IMR-90 (cell line): ENCODE measurements at regions not wholly inside any gene's neighbourhood (a gene's known extent, or its start where the extent isn't known, plus 50 kb on each side); places are given as distances from the start of the nearest gene placed in this dataset.

Experiments used
- ATAC-seq: fragments of 200-7000 bp; cut with Tn5 transposase; 2 replicates; pipeline ENCODE4 v1.9.1; 2020; ENCODE audit warnings: low read depth, mild to moderate bottlenecking, moderate library complexity
- BruUV-seq: library from RNA; stranded (reverse); fragments of 400-500 nt; replicated peaks from 2 replicates; lab custom pipeline; 2021; lab: Mats Ljungman, UMichigan
- CTCF ChIA-PET: fragments of 300-600 bp; formaldehyde crosslinking; extraction: SDS; loops from one replicate; lab custom pipeline; 2021; ENCODE audit warnings: antibody characterized with exemption; lab: Yijun Ruan, JAX
- POLR2A ChIA-PET: fragments of 300-600 bp; sonication (Branson Sonifier 250); formaldehyde crosslinking; loops from one replicate; lab custom pipeline; 2022; ENCODE audit warnings: antibody characterized with exemption; ENCODE audit not compliant: unreplicated experiment; lab: Charles Lee
- DNase-seq: peaks from one replicate; pipeline ENCODE4 v3.0.0; 2013
- H2AFZ ChIP-seq: replicated peaks from 2 replicates; pipeline ENCODE3; 2013; ENCODE audit warnings: low read length, mild to moderate bottlenecking; ENCODE audit not compliant: poor library complexity
- H2AK5ac ChIP-seq: 2 replicates; pipeline ENCODE4 v1.6.1; 2013; ENCODE audit warnings: low read depth, low read length, inconsistent platforms
- H2AK9ac ChIP-seq: replicated peaks from 2 replicates; pipeline ENCODE3; 2013; ENCODE audit warnings: mild to moderate bottlenecking, low read depth, low read length, moderate library complexity; ENCODE audit not compliant: poor library complexity
- H2BK120ac ChIP-seq: 2 replicates; pipeline ENCODE4 v1.6.1; 2013; ENCODE audit warnings: low read depth, low read length, inconsistent platforms
- H2BK15ac ChIP-seq: 3 replicates; pipeline ENCODE4 v1.6.1; 2013; ENCODE audit warnings: low read depth, low read length, inconsistent platforms
- H2BK20ac ChIP-seq: 2 replicates; pipeline ENCODE4 v1.6.1; 2013; ENCODE audit warnings: low read depth, mild to moderate bottlenecking, inconsistent platforms, low read length, moderate library complexity
- H2BK5ac ChIP-seq: 2 replicates; pipeline ENCODE4 v1.6.1; 2013; ENCODE audit warnings: mild to moderate bottlenecking, low read depth, low read length, inconsistent platforms; ENCODE audit not compliant: poor library complexity, severe bottlenecking
- H3K14ac ChIP-seq: replicated peaks from 2 replicates; pipeline ENCODE4 v1.6.1; 2013; ENCODE audit warnings: low read depth, low read length, inconsistent platforms
- H3K18ac ChIP-seq: 2 replicates; pipeline ENCODE4 v1.6.1; 2013; ENCODE audit warnings: low read depth, low read length, control low read depth
- H3K23ac ChIP-seq: 2 replicates; pipeline ENCODE4 v1.6.1; 2013; ENCODE audit warnings: low read depth, low read length, inconsistent platforms
- H3K27ac ChIP-seq: 2 replicates; pipeline ENCODE4 v1.5.1; 2013; ENCODE audit warnings: mild to moderate bottlenecking, control low read depth, low read length; ENCODE audit not compliant: insufficient read depth
- H3K27me3 ChIP-seq: 2 replicates; pipeline ENCODE4 v1.6.1; 2013; ENCODE audit warnings: low read length; ENCODE audit not compliant: control insufficient read depth, insufficient read depth
- H3K36me3 ChIP-seq: 2 replicates; pipeline ENCODE4 v1.6.1; 2013; ENCODE audit warnings: low read length, mixed read lengths; ENCODE audit not compliant: control insufficient read depth, insufficient read depth
- H3K4ac ChIP-seq: 2 replicates; pipeline ENCODE4 v1.6.1; 2013; ENCODE audit warnings: low read depth, low read length, inconsistent platforms
- H3K4me1 ChIP-seq: 2 replicates; pipeline ENCODE4 v1.6.1; 2013; ENCODE audit warnings: low read length, mixed read lengths; ENCODE audit not compliant: control insufficient read depth, insufficient read depth
- H3K4me2 ChIP-seq: 2 replicates; pipeline ENCODE4 v1.6.1; 2013; ENCODE audit warnings: low read depth, mild to moderate bottlenecking, control low read depth, low read length, moderate library complexity
- H3K4me3 ChIP-seq: 2 replicates; pipeline ENCODE4 v1.5.1; 2013; ENCODE audit warnings: low read depth, mild to moderate bottlenecking, control low read depth, low read length, moderate library complexity; ENCODE audit not compliant: insufficient read depth
- H3K56ac ChIP-seq: 2 replicates; pipeline ENCODE4 v1.6.1; 2013; ENCODE audit warnings: low read length, inconsistent platforms; ENCODE audit not compliant: insufficient read depth; ENCODE audit errors: extremely low read depth
- H3K79me1 ChIP-seq, 2 experiments: 2 replicates each; pipeline ENCODE4 v1.6.1; 2013; ENCODE audit warnings: low read length in 2 of 2, inconsistent platforms in 1 of 2, low read depth in 1 of 2
- H3K9ac ChIP-seq: 2 replicates; pipeline ENCODE4 v1.6.1; 2013; ENCODE audit warnings: low read depth, low read length, control low read depth
- H3K9me1 ChIP-seq: 2 replicates; pipeline ENCODE4 v1.6.1; 2013; ENCODE audit warnings: low read length, inconsistent platforms; ENCODE audit not compliant: insufficient read depth
- H3K9me3 ChIP-seq: 2 replicates; pipeline ENCODE4 v1.6.1; 2013; ENCODE audit warnings: low read length; ENCODE audit not compliant: control insufficient read depth, insufficient read depth
- H4K20me1 ChIP-seq: 2 replicates; pipeline ENCODE4 v1.6.1; 2013; ENCODE audit warnings: low read length, inconsistent platforms; ENCODE audit not compliant: insufficient read depth
- H4K5ac ChIP-seq: 2 replicates; pipeline ENCODE4 v1.6.1; 2013; ENCODE audit warnings: mild to moderate bottlenecking, low read depth, low read length, control low read depth
- H4K8ac ChIP-seq, 2 experiments: 2 replicates each; pipeline ENCODE4 v1.6.1; 2013; ENCODE audit warnings: low read depth in 2 of 2, low read length in 2 of 2, control low read depth in 1 of 2, inconsistent platforms in 1 of 2
- H4K91ac ChIP-seq: 2 replicates; pipeline ENCODE4 v1.6.1; 2013; ENCODE audit warnings: low read depth, low read length, inconsistent platforms; ENCODE audit not compliant: insufficient read depth
- BHLHE40 ChIP-seq: fragments of 150-350 bp; IDR thresholded peaks from 2 replicates; pipeline ENCODE4 v1.6.1; 2016; ENCODE audit warnings: mild to moderate bottlenecking, low read depth, low read length
- CHD1 ChIP-seq: IDR thresholded peaks from 2 replicates; pipeline ENCODE4 v1.6.1; 2012; ENCODE audit warnings: low read depth, low read length, improper control_type of control experiment
- CTCF ChIP-seq: conservative IDR thresholded peaks from 2 replicates; pipeline ENCODE4 v1.5.1; 2012; ENCODE audit warnings: mild to moderate bottlenecking, low read depth, low read length, improper control_type of control experiment
- FOS ChIP-seq: fragments of 150-350 bp; IDR thresholded peaks from 2 replicates; pipeline ENCODE4 v1.6.1; 2016; ENCODE audit warnings: low read depth, low read length
- MAFK ChIP-seq: IDR thresholded peaks from 2 replicates; pipeline ENCODE4 v1.6.1; 2012; ENCODE audit warnings: low read depth, low read length, improper control_type of control experiment
- MAZ ChIP-seq: IDR thresholded peaks from 2 replicates; pipeline ENCODE4 v1.6.1; 2012; ENCODE audit warnings: low read depth, mild to moderate bottlenecking, low read length, improper control_type of control experiment, moderate library complexity, borderline replicate concordance
- MXI1 ChIP-seq: IDR thresholded peaks from 2 replicates; pipeline ENCODE4 v1.6.1; 2012; ENCODE audit warnings: low read depth, mild to moderate bottlenecking, low read length, moderate library complexity, borderline replicate concordance
- NFE2L2 ChIP-seq: fragments of 150-350 bp; IDR thresholded peaks from 2 replicates; pipeline ENCODE4 v1.6.1; 2016; ENCODE audit warnings: low read depth, mild to moderate bottlenecking, low read length
- RAD21 ChIP-seq: IDR thresholded peaks from 2 replicates; pipeline ENCODE4 v1.6.1; 2012; ENCODE audit warnings: low read length, improper control_type of control experiment
- RCOR1 ChIP-seq: IDR thresholded peaks from 2 replicates; pipeline ENCODE4 v1.6.1; 2012; ENCODE audit warnings: mild to moderate bottlenecking, low read length, improper control_type of control experiment; ENCODE audit not compliant: insufficient replicate concordance
- RFX5 ChIP-seq: IDR thresholded peaks from 2 replicates; pipeline ENCODE4 v1.8.0; 2012; ENCODE audit warnings: low read depth, mild to moderate bottlenecking, low read length, moderate library complexity
- WGBS, 2 experiments: methylation state at CpG; one replicate each; pipeline versions ENCODE4 v1.1.5 to v1.1.7; 2013; ENCODE audit warnings: missing lambda C conversion rate in 2 of 2; ENCODE audit not compliant: insufficient read length in 1 of 2; ENCODE audit errors: extremely low coverage in 2 of 2; 5-methylcytosine and 5-hydroxymethylcytosine counted together
- dilution Hi-C: fragments of 300-500 bp; cut with HindIII; formaldehyde crosslinking; loops from one replicate; pipeline ENCODE4 v1.14.3; 2018; ENCODE audit warnings: low sequenced_read_pairs; ENCODE audit not compliant: unreplicated experiment
- in situ Hi-C: fragments of 300-500 bp; cut with MboI; formaldehyde crosslinking; loops from 3 replicates; pipeline ENCODE4 v1.14.3; 2019; ENCODE audit warnings: low sequenced_read_pairs, inconsistent platforms, mixed read lengths
- intact Hi-C: fragments of 100-400 bp; cut with micrococcal nuclease; formaldehyde crosslinking; loops from 2 replicates; pipeline ENCODE4 v1.10.0; 2022

DNA sequence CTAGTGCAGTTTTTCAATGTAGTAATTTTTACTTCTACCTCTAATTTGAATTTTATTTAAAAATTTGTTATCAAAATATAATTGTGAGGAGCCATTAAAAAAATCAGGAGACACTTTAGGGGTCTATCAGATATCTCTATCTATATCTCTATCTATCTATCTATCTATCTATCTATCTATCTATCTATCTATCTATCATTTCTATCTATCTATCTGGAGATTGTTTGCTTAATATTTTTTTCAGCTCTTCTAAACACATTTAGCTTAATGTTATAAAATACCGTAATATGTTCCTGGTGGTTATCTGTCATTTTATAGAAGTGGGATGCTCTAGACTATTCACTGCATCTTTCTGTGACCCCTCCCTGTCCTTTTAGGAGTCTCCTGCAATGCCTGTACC lies 193.7 kb upstream of the P2RY1 start:
- no peak overlapping the region for H3K23ac ChIP-seq
- no CpG with 5 or more reads among the region's 1 CpG for WGBS, 2 experiments
- H2AK9ac ChIP-seq = no peak overlapping the region
- H3K14ac ChIP-seq = no peak overlapping the region
- in situ Hi-C loops (no loop called here), dilution Hi-C loops (no loop called here), intact Hi-C loops (no loop called here)
- H2BK15ac ChIP-seq = no peak overlapping the region
- H4K5ac ChIP-seq = no peak overlapping the region
- H2BK5ac ChIP-seq = no peak overlapping the region
- no peak overlapping the region for H3K18ac ChIP-seq
- BruUV-seq = no TSS peak
- no peak for ATAC-seq
- no peak overlapping the region for H3K4me2 ChIP-seq
- H3K9me3 ChIP-seq = no peaks in the 10 kb centered on the region
- H3K56ac ChIP-seq = no peak overlapping the region
- no peak overlapping the region for H3K4ac ChIP-seq
- no peak overlapping the region for H2AFZ ChIP-seq
- no peaks in the 10 kb centered on the region for H3K36me3 ChIP-seq
- H4K20me1 ChIP-seq = no peaks in the 10 kb centered on the region
- TF ChIP-seq MXI1 = no peak
- no peak for TF ChIP-seq MAFK
- no peak for TF ChIP-seq RCOR1
- TF ChIP-seq CHD1 = no peak
- TF ChIP-seq RFX5 = no peak
- TF ChIP-seq NFE2L2 = no peak
- no peak for TF ChIP-seq FOS
- no peak for TF ChIP-seq CTCF
- TF ChIP-seq BHLHE40 = no peak
- TF ChIP-seq RAD21 = no peak
- TF ChIP-seq MAZ = no peak
- H2AK5ac ChIP-seq = no peak overlapping the region
- H3K4me1 ChIP-seq = no peaks in the 10 kb centered on the region
- no peak overlapping the region for H4K8ac ChIP-seq
- H3K9me1 ChIP-seq = no peaks in the 10 kb centered on the region
- H2BK20ac ChIP-seq = no peak overlapping the region
- no peak for DNase-seq
- ChIA-PET POLR2A (no interaction called here), CTCF (interaction anchor here (0.6 kb wide), 1 partner anchor 53 kb away, joined by 3 read pairs; no protein-coding TSS in a partner anchor)
- no peaks in the 10 kb centered on the region for H3K79me1 ChIP-seq
- H3K9ac ChIP-seq = no peak overlapping the region
- H4K91ac ChIP-seq = no peak overlapping the region
- H3K27me3 ChIP-seq = no peaks in the 10 kb centered on the region
- no peak overlapping the region for H3K27ac ChIP-seq
- no peak overlapping the region for H2BK120ac ChIP-seq
- no peak overlapping the region for H3K4me3 ChIP-seq
